ENCODE measurements at regions not wholly inside any gene's neighbourhood (a gene's known extent, or its start where the extent isn't known, plus 50 kb on each side); places are given as distances from the start of the nearest gene placed in this dataset.

DNA sequence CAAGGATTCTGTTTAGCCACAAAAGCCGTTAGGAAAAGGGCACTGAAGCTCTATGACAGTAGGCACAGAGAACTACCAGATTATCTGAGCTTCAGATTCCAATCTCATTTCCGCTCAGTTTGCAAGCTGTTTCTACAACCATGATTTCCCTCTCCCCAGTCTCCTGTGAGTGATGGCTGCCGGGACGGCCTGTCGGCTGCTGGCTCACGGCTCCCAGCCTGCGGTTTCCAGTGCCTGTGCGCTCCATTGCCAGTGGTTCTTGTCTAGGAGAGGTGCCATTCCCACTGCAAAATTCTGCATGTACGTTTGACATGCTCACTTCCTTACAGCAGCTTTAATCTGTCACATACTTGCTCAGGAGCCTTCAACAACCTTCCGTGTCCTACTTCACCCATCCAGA lies 429.1 kb upstream of the FRG1 start:
- no peak for DNase-seq (ENCODE audit: low spot score)
- TF ChIP-seq, protein P1, sequence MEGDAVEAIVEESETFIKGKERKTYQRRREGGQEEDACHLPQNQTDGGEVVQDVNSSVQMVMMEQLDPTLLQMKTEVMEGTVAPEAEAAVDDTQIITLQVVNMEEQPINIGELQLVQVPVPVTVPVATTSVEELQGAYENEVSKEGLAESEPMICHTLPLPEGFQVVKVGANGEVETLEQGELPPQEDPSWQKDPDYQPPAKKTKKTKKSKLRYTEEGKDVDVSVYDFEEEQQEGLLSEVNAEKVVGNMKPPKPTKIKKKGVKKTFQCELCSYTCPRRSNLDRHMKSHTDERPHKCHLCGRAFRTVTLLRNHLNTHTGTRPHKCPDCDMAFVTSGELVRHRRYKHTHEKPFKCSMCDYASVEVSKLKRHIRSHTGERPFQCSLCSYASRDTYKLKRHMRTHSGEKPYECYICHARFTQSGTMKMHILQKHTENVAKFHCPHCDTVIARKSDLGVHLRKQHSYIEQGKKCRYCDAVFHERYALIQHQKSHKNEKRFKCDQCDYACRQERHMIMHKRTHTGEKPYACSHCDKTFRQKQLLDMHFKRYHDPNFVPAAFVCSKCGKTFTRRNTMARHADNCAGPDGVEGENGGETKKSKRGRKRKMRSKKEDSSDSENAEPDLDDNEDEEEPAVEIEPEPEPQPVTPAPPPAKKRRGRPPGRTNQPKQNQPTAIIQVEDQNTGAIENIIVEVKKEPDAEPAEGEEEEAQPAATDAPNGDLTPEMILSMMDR (IDR thresholded peaks at IDR 0.05; ENCODE audit: extremely low read depth, insufficient read depth, missing control alignments), result no peak
- in situ Hi-C loops (cut with MboI; ENCODE audit: low pct_unique_long_range_greater_than_20kb, low sequenced_read_pairs, unreplicated experiment), result no loop called here

DNA sequence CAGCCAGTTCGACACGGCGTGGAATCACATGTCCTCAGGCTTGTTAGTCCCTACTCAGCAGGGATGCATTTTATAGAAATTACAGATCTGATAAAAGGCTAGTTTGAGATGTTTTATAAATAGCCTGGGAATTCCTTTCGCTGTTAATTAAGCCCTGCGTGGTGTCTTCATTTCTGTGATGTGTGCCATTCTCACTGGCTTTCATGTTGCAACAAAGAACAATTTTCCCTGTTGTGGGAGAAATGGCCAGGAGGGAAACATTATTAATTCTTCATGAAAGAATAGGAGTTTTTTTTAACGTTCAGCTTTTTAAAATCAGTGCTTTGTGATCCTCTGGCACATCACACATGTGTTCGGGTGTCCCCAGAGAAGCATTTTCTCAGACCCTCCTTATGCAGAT lies 427.3 kb upstream of the FRG1 start:
- no peak for DNase-seq (ENCODE audit: low spot score)
- in situ Hi-C loops (cut with MboI; ENCODE audit: low pct_unique_long_range_greater_than_20kb, low sequenced_read_pairs, unreplicated experiment), result no loop called here
- TF ChIP-seq, protein P1 (IDR thresholded peaks at IDR 0.05; ENCODE audit: extremely low read depth, insufficient read depth, missing control alignments), result no peak

DNA sequence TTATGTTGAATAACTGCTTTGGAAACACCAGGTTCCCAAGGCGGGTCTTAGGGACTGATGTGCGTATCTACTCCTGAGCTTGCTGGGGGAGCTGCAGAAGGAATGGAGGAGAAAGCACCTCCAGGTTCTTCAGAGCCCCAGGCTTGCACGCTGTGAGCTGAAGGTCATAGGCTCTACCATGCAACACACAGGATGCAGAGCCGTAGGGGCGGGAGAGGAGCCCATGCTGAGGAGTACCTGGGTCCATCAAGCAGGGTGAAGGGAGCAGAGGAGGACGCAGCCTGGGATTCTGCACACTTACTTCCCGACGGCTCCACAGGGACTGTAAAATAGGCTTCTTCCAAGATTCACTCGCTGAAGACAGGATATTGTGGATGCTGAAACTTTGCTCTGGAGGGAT lies 426.5 kb upstream of the FRG1 start:
- no peak for DNase-seq (ENCODE audit: low spot score)
- TF ChIP-seq, protein P1 (IDR thresholded peaks at IDR 0.05; ENCODE audit: extremely low read depth, insufficient read depth, missing control alignments), result no peak
- in situ Hi-C loops (cut with MboI; ENCODE audit: low pct_unique_long_range_greater_than_20kb, low sequenced_read_pairs, unreplicated experiment), result no loop called here

DNA sequence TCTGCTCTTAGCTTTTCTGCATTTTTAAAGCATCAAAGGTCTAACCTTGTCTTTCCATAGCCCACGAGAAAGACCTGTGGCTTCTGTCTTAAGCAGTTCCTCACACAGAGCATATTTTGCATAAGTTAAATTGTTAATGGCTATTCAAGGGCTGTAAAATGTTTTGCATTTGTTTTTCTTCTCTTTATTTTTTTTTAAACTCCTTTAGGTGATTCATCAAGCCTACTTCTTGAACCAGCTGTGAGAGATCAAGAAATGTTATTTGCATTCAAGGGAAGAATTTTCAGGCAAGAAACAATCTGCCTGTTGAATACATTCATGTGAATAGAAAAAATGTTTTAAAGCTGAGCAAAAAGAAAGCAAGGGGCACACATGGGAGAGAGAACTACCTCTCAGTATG lies 423.8 kb upstream of the FRG1 start:
- in situ Hi-C loops (cut with MboI; ENCODE audit: low pct_unique_long_range_greater_than_20kb, low sequenced_read_pairs, unreplicated experiment), result no loop called here
- TF ChIP-seq, protein P1 (IDR thresholded peaks at IDR 0.05; ENCODE audit: extremely low read depth, insufficient read depth, missing control alignments), result no peak
- DNase-seq (ENCODE audit: low spot score), result no peak

DNA sequence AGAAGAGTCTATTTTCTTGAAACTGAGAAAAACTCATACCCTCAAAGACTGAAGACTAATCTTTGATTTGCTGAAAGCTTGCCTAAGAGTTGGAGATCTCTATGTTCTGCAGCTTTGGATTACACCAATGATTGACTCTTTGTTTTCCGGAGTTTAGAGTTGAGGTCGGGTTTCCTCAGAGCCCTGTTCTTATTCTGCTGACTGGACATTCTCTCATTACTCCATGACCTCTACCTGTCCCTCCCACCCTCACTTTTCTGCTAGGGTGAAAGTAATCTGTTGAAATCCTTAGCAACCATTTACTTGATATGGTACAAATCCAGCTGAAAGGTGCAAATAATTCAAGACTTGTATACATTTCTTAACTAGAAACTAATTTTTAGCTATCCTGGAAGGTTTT lies 421.5 kb upstream of the FRG1 start:
- in situ Hi-C loops (cut with MboI; ENCODE audit: low pct_unique_long_range_greater_than_20kb, low sequenced_read_pairs, unreplicated experiment), result no loop called here
- DNase-seq (ENCODE audit: low spot score), result no peak
- TF ChIP-seq, protein P1 (IDR thresholded peaks at IDR 0.05; ENCODE audit: extremely low read depth, insufficient read depth, missing control alignments), result no peak

DNA sequence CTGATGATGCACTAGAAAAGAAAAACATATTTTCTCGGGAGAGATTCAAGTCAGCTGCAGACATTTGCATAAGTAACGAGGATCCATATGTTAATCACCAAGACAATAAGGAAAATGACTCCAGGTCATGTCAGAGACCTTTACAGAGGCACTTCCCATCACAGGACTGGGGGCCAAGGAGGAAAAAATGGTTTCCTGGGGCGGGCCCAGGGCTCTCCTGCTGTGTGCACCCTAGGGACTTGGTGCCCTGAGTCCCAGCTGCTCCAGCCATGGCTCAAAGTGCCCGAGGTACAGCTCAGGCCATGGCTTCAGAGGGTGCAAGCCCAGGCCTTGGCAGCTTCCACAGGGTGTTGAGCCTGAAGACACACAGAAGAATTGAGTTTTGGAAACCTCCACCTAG lies 415.4 kb upstream of the FRG1 start:
- in situ Hi-C loops (cut with MboI; ENCODE audit: low pct_unique_long_range_greater_than_20kb, low sequenced_read_pairs, unreplicated experiment), result no loop called here
- TF ChIP-seq, protein P1 (IDR thresholded peaks at IDR 0.05; ENCODE audit: extremely low read depth, insufficient read depth, missing control alignments), result no peak
- DNase-seq (ENCODE audit: low spot score), result no peak

DNA sequence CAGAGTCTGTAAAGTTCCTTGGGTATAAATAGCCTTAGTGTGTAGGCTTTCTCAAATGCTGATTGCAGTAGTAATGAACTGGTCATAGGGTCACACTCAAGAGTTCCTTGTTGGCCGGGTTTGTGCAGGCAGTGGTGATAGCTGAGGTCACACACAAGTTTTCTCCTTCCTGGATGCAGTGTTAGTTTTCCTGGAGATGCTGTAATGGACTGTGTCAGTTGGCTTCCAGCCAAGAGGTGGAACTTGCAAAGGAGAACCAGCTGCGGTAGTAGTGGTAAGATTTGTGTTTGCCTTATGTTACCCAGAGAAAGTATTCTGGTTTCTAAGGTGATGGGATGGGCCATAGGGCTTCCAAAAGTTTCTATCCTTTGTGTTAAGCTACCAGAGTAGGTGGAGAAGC lies 409.8 kb upstream of the FRG1 start:
- TF ChIP-seq, protein P1 (IDR thresholded peaks at IDR 0.05; ENCODE audit: extremely low read depth, insufficient read depth, missing control alignments), result no peak
- in situ Hi-C loops (cut with MboI; ENCODE audit: low pct_unique_long_range_greater_than_20kb, low sequenced_read_pairs, unreplicated experiment), result no loop called here
- no peak for DNase-seq (ENCODE audit: low spot score)
